ENCODE measurements at regions not wholly inside any gene's neighbourhood (a gene's known extent, or its start where the extent isn't known, plus 50 kb on each side); places are given as distances from the start of the nearest gene placed in this dataset.
A peak's percentile ranks its signal among the peaks of the same experiment; 100 is the strongest.

DNA sequence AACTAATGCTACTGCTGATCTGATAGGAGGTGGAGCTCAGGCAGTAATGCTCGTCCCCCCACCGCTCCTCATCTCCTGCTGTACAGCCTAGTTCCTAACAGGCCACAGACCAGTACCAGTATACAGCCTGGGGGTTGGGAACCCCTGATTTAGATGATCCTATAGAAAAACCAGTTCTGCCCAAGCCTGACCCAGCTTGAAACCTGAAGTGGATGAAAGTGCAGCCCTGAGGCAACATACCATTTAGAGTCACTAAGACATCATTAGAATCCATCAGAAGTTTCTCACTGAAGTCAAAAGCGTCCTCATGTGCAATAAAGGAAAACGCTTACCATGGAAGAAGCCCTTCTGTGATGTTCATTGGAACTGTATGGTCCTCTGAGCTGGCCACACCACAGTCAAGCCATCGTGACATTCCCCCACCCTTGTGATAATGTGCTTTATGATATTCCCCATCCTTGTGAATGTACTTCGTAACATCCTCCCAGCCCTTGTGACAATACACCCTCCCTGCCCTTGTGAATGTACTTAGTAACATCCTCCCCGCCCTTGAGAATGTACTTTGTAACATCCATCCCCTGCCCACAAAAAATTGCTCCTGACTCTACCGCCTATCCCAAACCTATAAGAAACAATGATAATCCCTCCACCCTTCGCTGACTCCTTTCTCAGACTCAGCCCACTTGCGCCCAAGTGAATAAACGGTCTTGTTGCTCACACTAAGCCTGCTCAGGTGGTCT lies 65.9 kb upstream of the HECTD2 start:
- Mint-ChIP-seq H3K9me3 (ENCODE audit: low read depth) (peaks cover 6% of the 10 kb centered on the region), H3K27me3 (ENCODE audit: low read depth) (no peaks in the 10 kb centered on the region), H3K4me1 (ENCODE audit: low read depth) (peaks cover 49% of the 10 kb centered on the region), H3K36me3 (ENCODE audit: low read depth) (no peaks in the 10 kb centered on the region), H3K27ac (ENCODE audit: unreplicated experiment) (no peak overlapping the region), H3K4me3 (ENCODE audit: unreplicated experiment) (no peak overlapping the region)
- no peak for DNase-seq (ENCODE audit: low spot score)
- TF ChIP-seq, protein P1, sequence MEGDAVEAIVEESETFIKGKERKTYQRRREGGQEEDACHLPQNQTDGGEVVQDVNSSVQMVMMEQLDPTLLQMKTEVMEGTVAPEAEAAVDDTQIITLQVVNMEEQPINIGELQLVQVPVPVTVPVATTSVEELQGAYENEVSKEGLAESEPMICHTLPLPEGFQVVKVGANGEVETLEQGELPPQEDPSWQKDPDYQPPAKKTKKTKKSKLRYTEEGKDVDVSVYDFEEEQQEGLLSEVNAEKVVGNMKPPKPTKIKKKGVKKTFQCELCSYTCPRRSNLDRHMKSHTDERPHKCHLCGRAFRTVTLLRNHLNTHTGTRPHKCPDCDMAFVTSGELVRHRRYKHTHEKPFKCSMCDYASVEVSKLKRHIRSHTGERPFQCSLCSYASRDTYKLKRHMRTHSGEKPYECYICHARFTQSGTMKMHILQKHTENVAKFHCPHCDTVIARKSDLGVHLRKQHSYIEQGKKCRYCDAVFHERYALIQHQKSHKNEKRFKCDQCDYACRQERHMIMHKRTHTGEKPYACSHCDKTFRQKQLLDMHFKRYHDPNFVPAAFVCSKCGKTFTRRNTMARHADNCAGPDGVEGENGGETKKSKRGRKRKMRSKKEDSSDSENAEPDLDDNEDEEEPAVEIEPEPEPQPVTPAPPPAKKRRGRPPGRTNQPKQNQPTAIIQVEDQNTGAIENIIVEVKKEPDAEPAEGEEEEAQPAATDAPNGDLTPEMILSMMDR (IDR thresholded peaks at IDR 0.05): no peak

DNA sequence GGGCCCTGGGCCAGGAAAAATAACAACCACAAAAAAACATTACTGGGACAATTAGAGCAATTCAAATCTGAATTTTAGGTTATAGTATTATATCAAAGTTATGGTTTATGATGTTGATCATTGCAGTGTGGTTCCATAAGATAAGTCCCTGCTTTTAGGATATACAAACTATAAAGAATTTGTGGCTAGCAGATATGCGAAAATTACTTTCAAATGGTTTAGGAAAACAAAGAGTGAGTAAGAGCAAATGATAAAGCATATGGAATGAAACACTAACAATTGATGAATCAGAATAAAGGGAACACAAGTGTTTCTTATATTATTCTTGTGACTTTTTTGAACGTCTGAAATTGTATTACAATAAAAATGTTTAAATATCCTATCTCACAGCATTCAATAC lies 64.4 kb upstream of the HECTD2 start:
- TF ChIP-seq, protein P1 (IDR thresholded peaks at IDR 0.05): no peak
- Mint-ChIP-seq H3K9me3 (ENCODE audit: low read depth) (peaks cover 6% of the 10 kb centered on the region), H3K36me3 (ENCODE audit: low read depth) (no peaks in the 10 kb centered on the region), H3K27me3 (ENCODE audit: low read depth) (no peaks in the 10 kb centered on the region), H3K4me3 (ENCODE audit: unreplicated experiment) (no peak overlapping the region), H3K4me1 (ENCODE audit: low read depth) (peaks cover 53% of the 10 kb centered on the region), H3K27ac (ENCODE audit: unreplicated experiment) (peak overlapping the region; percentile 9)
- DNase-seq (ENCODE audit: low spot score): no peak

DNA sequence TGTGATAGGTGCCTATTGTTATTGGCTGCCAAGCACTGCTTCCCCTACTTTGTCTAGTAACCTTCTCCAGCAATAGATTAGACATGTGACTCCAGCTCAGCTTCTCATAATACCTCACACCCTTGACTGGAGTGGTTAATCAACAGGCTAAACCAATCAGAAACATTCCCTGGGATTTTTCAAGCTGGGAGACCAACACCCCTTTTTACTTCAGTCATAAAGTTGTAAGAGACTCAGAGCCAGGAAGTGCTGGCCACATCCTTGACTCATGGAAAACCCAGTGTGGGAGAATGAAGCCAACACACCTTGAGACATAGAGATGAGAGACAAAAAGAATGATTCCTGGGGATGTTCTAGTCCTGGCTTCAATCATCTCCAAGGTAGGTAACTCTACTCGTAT lies 62.6 kb upstream of the HECTD2 start:
- H3K27ac Mint-ChIP-seq (ENCODE audit: unreplicated experiment): no peak overlapping the region
- peaks cover 55% of the 10 kb centered on the region for H3K4me1 Mint-ChIP-seq (ENCODE audit: low read depth)
- no peaks in the 10 kb centered on the region for H3K27me3 Mint-ChIP-seq (ENCODE audit: low read depth)
- DNase-seq (ENCODE audit: low spot score): no peak
- TF ChIP-seq, protein P1 (IDR thresholded peaks at IDR 0.05): no peak
- no peak overlapping the region for H3K4me3 Mint-ChIP-seq (ENCODE audit: unreplicated experiment)
- H3K36me3 Mint-ChIP-seq (ENCODE audit: low read depth): no peaks in the 10 kb centered on the region
- H3K9me3 Mint-ChIP-seq (ENCODE audit: low read depth): peaks cover 6% of the 10 kb centered on the region

DNA sequence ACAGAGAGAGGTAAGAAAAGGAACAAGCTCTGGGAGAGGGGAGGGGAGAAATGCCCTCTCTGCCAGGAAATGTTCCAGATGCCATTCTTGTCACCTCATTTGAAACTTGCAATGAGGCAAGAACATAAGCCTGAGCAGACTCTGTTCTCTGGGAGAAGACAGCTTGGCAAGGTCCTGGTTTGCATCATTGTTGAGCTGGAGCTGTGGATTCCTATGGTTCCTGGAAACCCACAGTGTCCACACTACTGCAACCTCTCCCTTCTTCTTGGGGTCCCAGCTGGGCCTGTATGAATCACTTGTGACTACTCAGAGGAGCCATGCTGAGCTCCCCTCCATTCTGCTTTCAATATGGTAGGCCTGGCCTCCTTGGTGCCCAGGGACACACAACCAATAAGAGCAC lies 60.8 kb upstream of the HECTD2 start:
- DNase-seq (ENCODE audit: low spot score): no peak
- TF ChIP-seq, protein P1 (IDR thresholded peaks at IDR 0.05): no peak
- no peaks in the 10 kb centered on the region for H3K36me3 Mint-ChIP-seq (ENCODE audit: low read depth)
- peaks cover 68% of the 10 kb centered on the region for H3K4me1 Mint-ChIP-seq (ENCODE audit: low read depth)
- H3K27ac Mint-ChIP-seq (ENCODE audit: unreplicated experiment): peak overlapping the region; percentile 99
- H3K9me3 Mint-ChIP-seq (ENCODE audit: low read depth): peaks cover 6% of the 10 kb centered on the region
- H3K27me3 Mint-ChIP-seq (ENCODE audit: low read depth): no peaks in the 10 kb centered on the region
- H3K4me3 Mint-ChIP-seq (ENCODE audit: unreplicated experiment): no peak overlapping the region

DNA sequence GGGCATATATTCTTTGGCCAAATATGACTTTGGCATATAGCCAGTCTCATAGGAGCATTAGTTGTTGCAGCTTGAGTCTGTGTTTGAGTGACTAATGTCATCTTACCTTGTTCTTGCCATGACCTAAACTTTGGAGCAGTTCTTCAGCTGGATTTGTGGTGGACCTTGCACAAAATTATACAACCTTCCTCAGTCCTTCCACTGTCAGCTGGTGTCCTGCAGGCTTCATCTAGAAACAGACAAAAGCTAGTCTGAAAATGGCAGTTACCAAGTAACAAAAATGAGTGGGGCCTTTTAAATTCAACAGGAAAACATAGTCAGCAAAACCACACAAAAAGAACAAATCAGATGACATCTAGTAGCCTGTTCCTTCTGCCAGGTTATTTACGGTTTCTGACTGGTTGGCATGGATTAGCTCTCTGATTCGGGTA lies 59.5 kb upstream of the HECTD2 start:
- H3K36me3 Mint-ChIP-seq (ENCODE audit: low read depth): no peaks in the 10 kb centered on the region
- no peaks in the 10 kb centered on the region for H3K27me3 Mint-ChIP-seq (ENCODE audit: low read depth)
- no peak overlapping the region for H3K4me3 Mint-ChIP-seq (ENCODE audit: unreplicated experiment)
- TF ChIP-seq, protein P1 (IDR thresholded peaks at IDR 0.05): no peak
- peaks cover 6% of the 10 kb centered on the region for H3K9me3 Mint-ChIP-seq (ENCODE audit: low read depth)
- no peak for DNase-seq (ENCODE audit: low spot score)
- peaks cover 65% of the 10 kb centered on the region for H3K4me1 Mint-ChIP-seq (ENCODE audit: low read depth)
- peak overlapping the region; percentile 99 for H3K27ac Mint-ChIP-seq (ENCODE audit: unreplicated experiment)

Measured in chondrocyte (in vitro differentiated cells).